Activated T-cell treated with anti-CD3 and anti-CD28 coated beads, Interleukin-2, amount 50 U/mL, for 1 hour (primary cell): ENCODE measurements at regions not wholly inside any gene's neighbourhood (a gene's known extent, or its start where the extent isn't known, plus 50 kb on each side); places are given as distances from the start of the nearest gene placed in this dataset.

ENCODE experiments used
- DNase-seq: peaks from one replicate; pipeline ENCODE4 v3.0.0-alpha.2; 2020

GRCh38 chr4:26074712-26075430, 160.9 kb downstream of the SMIM20 start:
- no peak for DNase-seq

- DNase-seq: no peak
Observed at GRCh38 chr4:26075583-26075982, 161.6 kb downstream of the SMIM20 start.

GRCh38 chr4:26076000-26076587, 162.1 kb downstream of the SMIM20 start:
- DNase-seq: no peak

DNA sequence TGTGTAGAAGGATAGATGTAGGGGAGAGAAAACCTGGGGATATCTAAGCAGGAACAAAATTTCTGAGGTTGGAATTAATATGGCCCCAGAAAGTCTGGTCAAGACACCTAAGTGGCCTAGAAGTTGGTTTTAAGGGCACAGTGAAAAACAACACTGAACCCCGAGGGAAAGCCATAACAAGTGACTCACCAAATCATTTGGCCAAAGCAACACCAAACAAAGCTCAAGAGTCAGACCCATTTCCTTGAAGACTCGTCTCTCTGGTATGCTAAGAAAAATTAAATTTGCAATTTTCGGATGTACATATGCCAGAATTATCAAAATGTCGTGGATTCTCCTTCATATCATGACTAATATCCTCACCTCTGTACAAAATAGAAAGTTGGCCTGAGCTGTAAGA, 162.9 kb downstream of the SMIM20 start:
- DNase-seq: no peak

DNA sequence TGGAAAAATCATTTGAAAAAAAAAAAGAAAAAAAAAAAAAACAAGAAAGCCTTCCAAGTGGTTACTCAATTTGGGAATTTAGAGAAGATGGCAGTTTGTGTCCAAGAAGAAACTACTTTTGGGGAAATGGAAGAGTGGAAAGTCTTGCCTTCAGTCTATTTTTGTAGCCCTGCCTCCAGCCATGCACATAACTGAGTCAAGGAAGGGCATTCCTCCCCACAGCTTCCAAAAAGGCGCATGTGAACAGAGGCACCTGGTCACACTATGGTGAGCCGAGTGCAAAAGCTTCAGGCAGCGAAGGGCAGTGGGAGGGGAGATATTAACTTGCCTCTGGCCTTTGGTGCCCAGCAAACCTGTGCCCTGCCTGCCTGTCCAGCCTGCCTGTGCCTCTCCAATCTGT, 163.7 kb downstream of the SMIM20 start:
- no peak for DNase-seq

DNA sequence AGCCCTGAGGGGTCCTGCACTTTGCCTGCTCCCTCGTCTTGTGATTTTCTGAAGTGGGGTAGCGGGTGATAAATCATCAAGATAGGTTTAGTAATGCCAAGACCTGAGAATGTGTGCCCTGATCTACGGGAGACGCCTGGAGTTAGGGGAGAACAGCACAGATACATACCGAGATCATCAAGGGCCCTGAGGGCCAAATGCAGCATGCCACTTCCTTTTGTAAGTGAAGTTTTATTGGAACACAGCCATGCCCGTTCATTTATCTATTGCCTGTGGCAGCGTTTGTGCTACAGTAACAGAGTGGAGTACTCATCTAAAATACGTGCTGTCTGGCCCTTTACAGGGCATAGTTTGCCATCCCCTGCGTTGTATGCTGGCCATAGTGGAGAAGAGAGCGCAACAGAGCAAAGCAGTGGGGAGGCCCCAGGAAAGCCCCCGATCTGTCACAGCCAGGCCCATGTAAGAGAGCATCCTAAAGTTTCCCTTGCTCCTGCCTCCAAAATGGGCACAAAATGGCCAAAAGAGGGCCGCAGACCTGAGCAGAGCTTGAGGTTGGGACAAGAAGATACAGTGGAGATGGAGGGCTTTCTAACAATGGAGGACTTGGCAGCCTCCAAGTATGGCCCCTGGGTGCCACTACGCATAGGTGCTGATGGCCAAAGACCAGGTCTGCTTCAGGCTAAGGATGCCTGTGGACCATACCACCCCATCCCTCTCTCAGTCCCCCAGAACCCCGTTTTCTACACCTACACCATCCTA, 167.0 kb downstream of the SMIM20 start:
- DNase-seq: no peak

DNA sequence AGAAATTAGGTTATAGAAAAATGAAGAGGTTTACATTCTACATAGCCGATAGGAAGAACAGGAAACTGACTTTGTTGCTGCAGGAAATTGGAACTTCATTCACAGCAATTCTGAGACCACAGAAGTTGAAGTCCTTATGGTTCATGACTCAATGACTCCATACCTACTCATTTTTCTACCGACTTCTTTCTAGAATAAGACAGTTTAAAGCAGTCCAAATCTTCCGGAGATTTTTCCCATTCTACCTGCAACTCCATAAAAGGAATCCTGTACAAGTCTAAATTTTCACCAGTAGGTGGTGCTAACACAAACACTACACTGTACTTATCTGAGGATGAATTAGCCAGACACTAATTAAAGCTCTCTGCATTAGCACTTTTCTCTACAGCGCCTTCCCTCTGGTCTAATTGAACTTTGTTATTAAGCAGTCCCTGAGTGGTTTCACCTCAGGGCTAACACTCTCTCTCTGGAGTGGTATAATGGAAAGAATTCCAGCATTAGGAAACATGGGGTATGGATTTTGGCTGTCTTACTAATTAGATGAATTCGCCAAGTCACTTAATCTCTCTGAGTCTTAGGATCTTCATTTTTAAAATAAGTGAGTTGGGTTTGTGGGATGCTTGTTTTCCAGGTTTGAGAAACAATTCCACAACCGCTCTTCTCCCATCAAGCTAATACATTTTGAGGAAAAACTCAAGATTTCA, 167.9 kb downstream of the SMIM20 start:
- no peak for DNase-seq

GRCh38 chr4:26082565-26082964, 168.5 kb downstream of the SMIM20 start:
- no peak for DNase-seq

DNA sequence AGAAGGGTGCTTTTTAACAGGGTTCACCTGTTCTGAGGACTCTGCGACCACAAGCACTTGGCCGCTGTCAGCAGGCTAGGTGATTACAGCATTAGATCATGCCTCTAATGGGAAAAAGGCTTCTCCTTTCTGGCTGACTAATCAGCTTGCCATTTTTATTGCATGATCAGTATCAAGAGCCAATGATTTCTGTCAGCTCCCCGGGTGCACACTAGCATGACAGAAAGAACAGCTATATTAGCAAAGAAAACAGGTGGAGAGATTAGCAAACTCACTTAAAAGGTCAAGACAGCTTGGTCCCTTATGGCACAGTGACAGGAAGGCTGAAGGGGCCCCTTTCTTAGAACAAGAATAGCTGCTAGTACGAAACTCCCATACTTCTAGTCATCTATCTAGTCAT, 170.0 kb downstream of the SMIM20 start:
- no peak for DNase-seq

DNA sequence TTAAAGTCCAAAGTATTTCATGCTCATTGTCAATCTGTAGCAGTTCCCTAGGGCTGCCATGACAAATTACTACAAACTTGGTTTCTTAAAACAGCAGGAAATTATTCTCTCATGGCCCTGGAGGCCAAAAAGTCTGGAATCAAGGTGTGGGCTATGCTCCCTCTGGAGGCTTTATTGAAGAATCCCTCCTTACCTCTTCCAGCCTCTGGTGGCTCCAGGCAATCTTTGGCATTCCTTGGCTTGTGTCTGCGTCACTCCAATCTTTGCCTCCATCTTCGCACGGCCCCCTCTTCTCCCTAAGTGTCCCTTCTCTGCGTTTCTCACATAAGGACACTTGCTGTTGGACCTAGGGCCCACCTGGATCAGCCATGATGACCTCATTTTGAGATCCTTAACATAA, 170.4 kb downstream of the SMIM20 start:
- no peak for DNase-seq

- DNase-seq: no peak
Observed at GRCh38 chr4:26085551-26085950, 171.5 kb downstream of the SMIM20 start.

- DNase-seq: no peak
Observed at GRCh38 chr4:26086621-26087441, 172.8 kb downstream of the SMIM20 start.

DNA sequence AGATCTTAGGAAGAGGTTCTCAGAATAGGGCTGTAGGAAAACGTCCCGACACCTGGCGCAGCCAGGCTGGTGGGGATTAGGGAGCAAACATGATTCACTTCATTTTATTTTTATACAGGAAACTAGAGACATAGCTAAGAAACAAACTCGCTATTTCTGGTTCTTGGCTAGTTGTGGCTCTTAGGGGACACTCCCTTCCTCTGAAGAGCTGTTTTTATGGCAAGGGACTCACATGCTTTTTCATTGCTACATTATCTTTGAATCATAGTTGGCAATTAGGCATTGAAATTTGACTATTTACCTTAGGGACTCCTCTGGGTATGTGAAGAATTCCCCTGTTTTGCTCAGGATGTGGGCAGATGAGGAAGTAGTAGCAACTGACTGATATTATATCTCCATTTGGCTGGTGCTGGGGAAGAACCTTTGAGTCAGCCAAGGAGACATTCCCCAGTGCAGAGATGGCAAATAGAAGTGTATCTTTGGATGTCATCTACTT, 174.5 kb downstream of the SMIM20 start:
- no peak for DNase-seq

- no peak for DNase-seq
Observed at GRCh38 chr4:26093551-26093950, 179.5 kb downstream of the SMIM20 start.

- no peak for DNase-seq
Observed at GRCh38 chr4:26094076-26094475, 180.1 kb downstream of the SMIM20 start.

- no peak for DNase-seq
Observed at GRCh38 chr4:26094911-26095310, 180.9 kb downstream of the SMIM20 start.

- no peak for DNase-seq
Observed at GRCh38 chr4:26099967-26100366, 185.9 kb downstream of the SMIM20 start.

DNA sequence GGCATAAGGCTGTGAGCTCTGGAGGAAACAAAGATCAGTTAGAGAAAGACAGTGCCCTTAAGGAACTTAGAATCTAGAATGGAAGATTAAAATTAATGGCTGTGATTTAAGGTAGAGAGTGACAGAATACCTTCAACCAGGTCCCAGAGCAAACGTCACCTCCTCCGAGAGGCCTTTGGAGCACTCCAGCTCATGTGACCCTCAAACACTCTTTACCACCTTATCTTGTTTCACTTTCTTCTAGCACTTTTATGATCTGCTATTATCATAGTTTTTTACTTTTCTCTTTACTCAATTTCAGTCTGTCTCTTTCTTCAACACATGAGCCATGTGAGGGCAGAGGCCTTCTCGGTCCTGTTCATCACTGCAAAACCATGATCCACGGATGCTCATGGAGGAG, 187.0 kb downstream of the SMIM20 start:
- no peak for DNase-seq

GRCh38 chr4:26104056-26104685, 190.2 kb downstream of the SMIM20 start:
- no peak for DNase-seq

DNA sequence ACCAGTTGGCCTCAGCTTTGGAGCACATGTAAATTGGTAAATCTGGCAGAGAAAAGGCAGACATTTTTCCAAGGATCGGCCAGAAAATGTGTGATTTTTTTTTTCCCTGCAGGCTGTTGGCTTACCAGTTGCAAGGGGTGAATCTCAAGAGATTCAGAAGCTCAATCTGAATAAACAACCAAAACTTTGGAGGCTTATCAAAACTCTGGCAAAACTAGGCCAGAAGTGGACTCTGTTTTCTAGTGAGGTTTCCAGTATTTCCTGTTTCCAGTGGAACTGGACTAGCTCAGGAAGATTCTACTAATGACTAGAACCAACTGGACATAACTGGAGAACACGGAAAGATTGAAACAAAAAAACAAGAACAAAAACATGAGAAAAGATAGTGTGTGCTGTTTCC, 191.3 kb downstream of the SMIM20 start:
- no peak for DNase-seq

DNA sequence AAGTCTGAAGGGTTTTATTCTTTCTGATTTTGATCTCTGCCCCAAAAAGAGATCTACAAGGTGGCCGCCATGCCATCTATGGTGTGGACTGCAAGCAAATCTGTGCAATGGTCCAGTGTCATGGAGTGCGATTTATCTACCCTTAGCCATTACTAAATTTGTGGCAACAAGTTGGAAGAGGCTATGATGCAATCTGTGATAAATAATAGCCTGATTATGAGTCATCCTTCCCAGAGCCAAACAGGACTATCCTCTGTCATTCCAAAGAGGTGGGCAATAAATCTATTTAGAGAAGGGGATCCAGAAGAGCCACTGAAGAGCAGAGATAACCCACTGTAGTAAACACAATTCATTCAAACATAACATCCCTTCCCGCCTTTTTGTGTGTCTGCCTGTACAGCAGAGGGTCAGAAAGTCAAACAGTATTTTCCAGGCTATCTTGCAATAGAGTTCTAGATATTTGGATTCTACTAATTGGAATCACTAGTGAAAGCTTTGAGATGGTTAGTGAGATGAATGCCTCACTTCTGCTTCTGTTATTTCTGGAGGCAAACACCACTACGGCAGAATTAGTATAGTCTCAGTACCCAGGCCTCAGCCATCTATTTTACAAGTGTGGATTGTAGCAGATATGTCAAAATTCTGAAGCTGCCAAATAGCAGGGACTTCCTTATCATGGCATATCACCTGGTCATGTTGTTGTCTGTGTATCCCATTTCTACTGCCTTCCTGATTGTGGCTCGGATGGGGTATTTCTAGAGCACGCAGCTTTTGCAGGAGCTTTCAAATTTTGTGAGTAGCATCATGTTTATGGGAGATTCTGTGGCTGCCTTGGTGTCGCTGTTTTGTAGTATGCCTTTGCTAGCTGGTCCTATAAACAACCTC, 192.0 kb downstream of the SMIM20 start:
- no peak for DNase-seq
